ENCODE measurements at regions not wholly inside any gene's neighbourhood (a gene's known extent, or its start where the extent isn't known, plus 50 kb on each side); places are given as distances from the start of the nearest gene placed in this dataset.

GRCh38 chr3:107897471-107898061, 193.3 kb downstream of the CD47 start:
- DNase-seq, result no peak

DNA sequence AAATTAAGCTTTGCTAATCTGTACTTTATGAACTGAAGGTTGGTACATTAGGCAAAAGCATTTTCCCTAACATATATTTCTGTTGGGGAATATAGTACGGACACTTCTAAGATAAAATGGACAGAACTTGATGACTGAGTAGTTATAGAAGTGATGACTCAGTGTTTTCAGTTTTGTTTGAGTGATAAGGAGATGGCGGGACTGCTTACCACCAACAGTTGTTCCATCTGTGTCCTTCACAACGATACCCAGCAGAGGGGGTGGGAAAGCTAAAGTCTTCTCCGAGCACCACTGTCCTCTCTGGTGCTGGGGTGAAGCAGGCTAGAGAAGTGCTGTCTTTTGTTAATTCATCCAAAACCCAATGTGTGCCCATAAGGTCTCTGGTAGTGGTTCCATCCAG, 195.8 kb downstream of the CD47 start:
- DNase-seq, result no peak

- no peak for DNase-seq
Observed at GRCh38 chr3:107892955-107893624, 197.7 kb downstream of the CD47 start.

DNA sequence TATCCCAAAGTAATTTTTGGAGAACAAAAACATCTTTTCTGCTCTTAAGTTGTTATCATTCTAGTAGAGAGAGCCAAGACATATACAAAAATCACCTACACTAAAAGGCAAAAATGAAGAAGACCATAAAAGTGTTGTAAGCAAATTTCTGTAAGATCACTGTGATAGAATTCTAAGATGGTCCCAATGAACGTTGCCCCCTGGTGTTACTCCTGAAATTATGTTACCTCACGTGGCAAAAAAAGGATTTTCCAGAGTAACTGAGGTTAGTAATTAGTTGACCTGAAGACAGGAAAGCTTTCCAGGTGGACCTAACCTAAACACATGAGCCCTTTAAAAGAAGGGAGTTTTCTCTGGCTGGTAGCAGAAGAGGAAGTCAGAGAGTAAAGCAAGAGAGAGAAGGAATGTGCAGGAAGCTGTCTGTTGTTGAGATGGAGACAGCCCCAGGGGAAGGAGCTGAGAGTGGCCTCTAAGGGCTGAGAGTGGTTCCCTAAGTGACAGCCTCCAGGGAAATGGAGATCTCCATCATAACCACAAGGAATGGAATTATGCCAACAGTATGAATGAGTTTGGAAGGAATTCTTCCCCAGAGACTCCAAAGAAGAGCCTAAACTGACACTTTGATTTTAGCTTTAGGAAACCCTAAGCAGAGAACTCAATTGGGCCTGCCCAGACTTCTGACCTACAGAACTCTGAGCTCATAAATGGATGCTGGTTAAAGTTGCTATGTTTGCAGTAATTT, 205.9 kb downstream of the CD47 start:
- DNase-seq, result no peak

DNA sequence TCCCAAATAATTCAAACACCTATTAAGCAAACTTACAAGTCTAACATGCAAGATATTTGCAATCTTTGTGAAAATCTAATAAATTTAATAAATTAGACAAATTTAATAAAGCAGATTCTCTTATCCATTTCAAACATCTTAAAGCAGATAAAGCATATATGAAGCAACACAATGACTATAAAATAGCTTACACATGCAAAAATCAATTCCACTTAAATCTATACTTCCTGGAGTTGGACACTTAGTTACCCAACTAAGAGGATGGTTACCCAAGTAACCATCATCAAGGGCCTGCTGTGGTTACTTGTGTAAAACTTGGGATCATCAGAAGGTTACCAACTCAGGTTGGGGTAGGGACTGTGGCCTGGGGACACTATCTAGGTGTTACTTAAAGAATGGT, 206.8 kb downstream of the CD47 start:
- no peak for DNase-seq

DNA sequence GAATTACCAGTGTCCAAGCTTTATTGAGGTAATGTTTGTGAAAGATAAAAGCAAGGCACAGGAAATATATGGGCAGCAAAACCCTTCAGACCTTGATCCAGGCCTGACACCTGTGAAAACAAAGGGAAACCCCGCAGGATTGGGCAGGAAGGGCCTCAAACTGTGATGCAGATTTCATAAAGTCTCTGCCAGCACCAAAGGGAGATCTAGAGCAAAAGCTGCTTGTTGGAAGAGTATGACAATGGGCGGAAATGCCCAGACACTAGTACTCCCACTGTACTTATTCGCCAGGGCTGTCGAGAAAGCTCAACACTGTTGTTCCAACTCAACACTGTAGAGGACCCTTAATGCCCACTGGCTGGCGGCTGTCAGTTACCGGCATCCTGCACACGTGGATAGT, 207.9 kb downstream of the CD47 start:
- no peak for DNase-seq

DNA sequence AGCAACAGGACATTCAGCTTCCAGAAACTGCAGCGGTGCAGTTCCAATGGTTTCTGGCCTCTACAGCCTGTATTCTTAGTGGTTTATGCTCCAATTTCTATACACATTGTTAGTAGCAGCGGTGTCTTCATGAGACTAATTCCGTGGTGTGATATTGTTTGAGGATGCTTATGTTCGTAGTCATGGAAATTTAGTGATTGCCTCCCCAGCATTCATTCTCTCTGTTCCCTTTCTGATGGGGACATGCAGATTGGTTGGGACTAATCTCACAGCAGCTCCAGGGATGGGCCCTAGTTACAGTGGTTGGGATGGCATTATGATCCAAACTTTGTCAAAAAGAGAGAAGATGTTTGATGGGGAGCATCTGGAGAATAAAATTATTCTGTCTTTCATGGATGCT, 208.6 kb downstream of the CD47 start:
- DNase-seq, result no peak

DNA sequence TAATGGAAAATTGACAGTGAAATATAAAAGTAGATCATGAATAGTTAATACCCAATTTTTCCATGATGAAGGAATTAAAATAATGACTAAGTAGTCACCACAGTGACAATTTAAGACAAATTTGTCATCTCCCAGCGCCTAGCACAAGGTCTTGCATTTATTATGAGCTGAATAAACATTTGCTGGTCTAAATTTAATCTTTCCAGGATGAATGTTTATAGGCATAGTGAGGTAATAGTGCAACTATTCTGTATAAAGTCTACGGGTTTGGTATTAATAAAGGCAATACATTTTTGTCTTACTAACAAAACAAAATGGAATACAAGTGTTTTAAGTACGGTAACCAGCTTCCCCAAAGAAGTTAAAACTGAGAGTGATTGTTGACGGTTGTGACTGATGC, 209.3 kb downstream of the CD47 start:
- DNase-seq, result no peak

GRCh38 chr3:107880702-107881101, 210.1 kb downstream of the CD47 start:
- DNase-seq, result no peak

DNA sequence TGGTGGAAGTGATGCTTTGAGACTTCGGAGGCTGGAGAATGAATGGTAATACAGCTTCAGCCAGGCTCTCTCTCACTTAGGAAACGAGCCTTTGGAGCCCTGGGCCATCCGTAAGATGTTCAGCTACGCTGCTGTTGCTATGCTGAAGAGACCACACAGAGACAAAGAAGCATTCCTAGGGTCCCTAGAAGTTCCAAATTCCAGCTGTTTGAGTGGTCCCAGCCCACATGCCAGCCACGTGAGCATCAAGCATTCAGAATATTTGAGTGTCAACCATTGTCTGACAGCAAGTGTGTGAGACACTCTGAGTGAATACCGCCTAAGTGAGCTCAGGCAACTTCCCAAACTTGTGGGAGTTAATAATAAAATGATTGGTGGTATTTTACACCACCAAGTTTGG, 212.9 kb downstream of the CD47 start:
- DNase-seq, result no peak

- DNase-seq, result no peak
Observed at GRCh38 chr3:107870943-107871638, 219.7 kb downstream of the CD47 start.

DNA sequence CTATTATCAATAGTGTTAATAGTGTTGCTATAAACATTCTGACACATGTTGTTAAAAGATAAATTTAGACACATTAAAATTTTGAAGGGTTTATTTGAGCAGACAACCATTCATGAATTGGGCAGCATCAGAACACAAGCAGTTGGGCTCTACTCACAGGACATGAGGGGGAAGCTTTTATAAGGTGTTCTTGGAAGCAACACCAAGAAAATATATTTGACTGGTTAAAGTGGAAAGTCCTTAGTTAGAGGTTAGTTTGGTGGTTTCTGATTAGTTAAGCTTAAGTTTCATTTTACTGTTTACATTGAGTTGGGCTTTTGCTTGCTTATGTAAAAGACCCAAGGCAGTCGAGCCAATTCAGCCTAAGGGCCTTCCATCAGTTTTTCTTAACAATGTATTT, 220.7 kb downstream of the CD47 start:
- no peak for DNase-seq

- no peak for DNase-seq
Observed at GRCh38 chr3:107868449-107868848, 222.4 kb downstream of the CD47 start.

GRCh38 chr3:107861904-107862303, 228.9 kb downstream of the CD47 start:
- DNase-seq, result no peak

DNA sequence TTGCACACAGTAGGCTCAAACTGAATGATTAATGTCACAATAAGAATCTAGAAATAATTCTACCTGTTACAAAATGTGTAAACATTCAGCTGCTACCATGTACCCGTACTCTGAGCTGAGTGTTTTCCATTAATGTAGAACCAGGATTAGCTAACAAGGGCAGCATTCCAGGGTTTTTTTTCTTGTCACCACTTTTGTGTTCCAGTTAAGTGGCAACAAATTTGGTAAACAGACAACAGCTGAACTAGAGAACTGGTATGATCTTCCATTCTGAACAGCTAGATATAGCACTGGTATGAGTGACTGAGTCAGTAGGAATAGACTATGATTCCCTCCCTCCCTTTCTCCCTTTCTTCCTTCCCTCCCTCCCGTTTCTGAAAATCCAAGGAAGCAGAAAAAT, 229.4 kb downstream of the CD47 start:
- no peak for DNase-seq
